Nephron progenitor cell (in vitro differentiated cells): ENCODE measurements at regions not wholly inside any gene's neighbourhood (a gene's known extent, or its start where the extent isn't known, plus 50 kb on each side); places are given as distances from the start of the nearest gene placed in this dataset.

Experiments used
- DNase-seq: peaks from one replicate; pipeline ENCODE4 v3.0.0; 2021
- H3K27ac Mint-ChIP-seq: 2 replicates; pipeline ENCODE4 v1.8.0; 2021; ENCODE audit warnings: mild to moderate bottlenecking, moderate library complexity, mixed read lengths
- H3K27me3 Mint-ChIP-seq: 2 replicates; pipeline ENCODE4 v1.8.0; 2021; ENCODE audit warnings: mild to moderate bottlenecking, low read depth, mixed read lengths; ENCODE audit not compliant: poor library complexity
- H3K36me3 Mint-ChIP-seq: 2 replicates; pipeline ENCODE4 v1.8.0; 2021; ENCODE audit warnings: low read depth, mixed read lengths
- H3K4me1 Mint-ChIP-seq: 2 replicates; pipeline ENCODE4 v1.8.0; 2021; ENCODE audit warnings: mixed read lengths
- H3K4me3 Mint-ChIP-seq: 2 replicates; pipeline ENCODE4 v1.8.0; 2021; ENCODE audit warnings: mild to moderate bottlenecking, moderate library complexity, mixed read lengths
- H3K9me3 Mint-ChIP-seq: 2 replicates; pipeline ENCODE4 v1.8.0; 2021; ENCODE audit warnings: mild to moderate bottlenecking, moderate library complexity, mixed read lengths
- CTCF ChIP-seq: fragments of 200-600 bp; sonication (generic); IDR thresholded peaks from 2 replicates; pipeline ENCODE4 v1.5.0; 2021; ENCODE audit warnings: antibody characterized with exemption

GRCh38 chr3:194240766-194241165 is 104.8 kb downstream of the HES1 start:
- Mint-ChIP-seq H3K9me3 (peaks cover 20% of the 10 kb centered on the region), H3K27ac (no peak overlapping the region), H3K4me3 (no peak overlapping the region), H3K27me3 (peaks cover 20% of the 10 kb centered on the region), H3K36me3 (peaks cover 10% of the 10 kb centered on the region), H3K4me1 (peaks cover 9% of the 10 kb centered on the region)
- no peak for TF ChIP-seq CTCF
- no peak for DNase-seq

DNA sequence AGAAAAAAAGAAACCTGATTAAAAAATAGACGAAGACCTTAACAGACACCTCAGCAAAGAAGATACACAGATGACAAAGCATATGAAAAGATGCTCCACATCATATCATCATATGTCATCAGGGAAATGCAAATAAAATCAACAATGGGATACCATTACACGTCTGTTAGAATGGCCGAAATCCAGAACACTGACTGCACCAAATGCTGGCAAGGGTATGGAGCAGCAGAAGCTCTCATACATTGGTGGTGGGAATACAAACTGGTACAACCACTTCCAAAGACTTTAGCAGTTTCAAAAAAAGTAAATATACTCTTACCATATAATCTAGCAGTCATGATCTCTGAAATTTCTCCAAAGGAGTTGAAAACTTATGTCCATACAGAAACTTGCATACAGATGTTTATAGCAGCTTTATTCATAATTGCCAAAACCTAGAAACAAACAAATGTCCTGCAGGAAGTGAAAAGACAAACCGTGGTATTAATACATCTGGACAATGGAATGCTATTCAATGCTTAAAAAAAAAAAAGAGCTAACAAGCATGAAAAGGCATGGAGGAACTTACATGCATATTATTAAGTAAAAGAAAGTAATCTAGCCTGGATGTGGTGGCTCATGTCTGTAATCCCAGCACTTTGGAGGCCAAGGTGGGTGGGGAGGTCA is 107.4 kb downstream of the HES1 start:
- no peaks in the 10 kb centered on the region for H3K36me3 Mint-ChIP-seq
- TF ChIP-seq CTCF: no peak
- H3K9me3 Mint-ChIP-seq: no peaks in the 10 kb centered on the region
- no peak for DNase-seq
- H3K4me3 Mint-ChIP-seq: no peak overlapping the region
- H3K4me1 Mint-ChIP-seq: peaks cover 28% of the 10 kb centered on the region
- H3K27me3 Mint-ChIP-seq: peaks cover 20% of the 10 kb centered on the region
- H3K27ac Mint-ChIP-seq: no peak overlapping the region

DNA sequence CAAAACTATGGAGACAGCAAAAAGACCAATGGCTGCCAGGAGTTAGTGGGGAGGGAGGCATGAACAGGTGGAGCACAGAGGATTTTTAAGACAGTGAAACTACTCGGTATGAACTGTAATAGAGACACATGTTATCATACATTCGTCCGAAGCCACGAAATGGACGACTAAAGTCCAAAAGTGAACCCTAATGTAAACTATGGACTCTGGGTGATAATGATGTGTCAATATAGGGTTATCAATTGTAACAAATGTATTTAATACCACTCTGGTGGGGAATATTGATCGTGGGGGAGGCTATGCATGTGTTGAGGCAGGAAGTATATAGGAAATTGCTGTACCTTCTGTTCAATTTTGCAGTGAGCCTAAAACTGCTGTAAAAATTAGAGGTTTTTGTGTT is 107.0 kb downstream of the CPN2 start:
- Mint-ChIP-seq H3K27me3 (peaks cover 23% of the 10 kb centered on the region), H3K27ac (no peak overlapping the region)
- no peak for TF ChIP-seq CTCF

GRCh38 chr3:194245474-194245873 is 105.7 kb downstream of the CPN2 start:
- Mint-ChIP-seq H3K36me3 (no peaks in the 10 kb centered on the region), H3K9me3 (no peaks in the 10 kb centered on the region), H3K27me3 (peaks cover 18% of the 10 kb centered on the region), H3K27ac (no peak overlapping the region), H3K4me1 (peaks cover 50% of the 10 kb centered on the region), H3K4me3 (no peak overlapping the region)
- TF ChIP-seq CTCF: no peak
- DNase-seq: no peak

More for the DNA sequence above, 107.0 kb downstream of the CPN2 start:
- no peak for DNase-seq
- H3K4me3 Mint-ChIP-seq: no peak overlapping the region
- no peaks in the 10 kb centered on the region for H3K9me3 Mint-ChIP-seq
- no peaks in the 10 kb centered on the region for H3K36me3 Mint-ChIP-seq
- peaks cover 37% of the 10 kb centered on the region for H3K4me1 Mint-ChIP-seq

GRCh38 chr3:194245975-194246561 is 105.1 kb downstream of the CPN2 start:
- H3K4me1 Mint-ChIP-seq: peaks cover 56% of the 10 kb centered on the region
- peaks cover 18% of the 10 kb centered on the region for H3K27me3 Mint-ChIP-seq
- no peaks in the 10 kb centered on the region for H3K36me3 Mint-ChIP-seq
- H3K4me3 Mint-ChIP-seq: no peak overlapping the region
- H3K9me3 Mint-ChIP-seq: no peaks in the 10 kb centered on the region
- no peak for DNase-seq
- no peak overlapping the region for H3K27ac Mint-ChIP-seq
- no peak for TF ChIP-seq CTCF
